ENCODE measurements at regions not wholly inside any gene's neighbourhood (a gene's known extent, or its start where the extent isn't known, plus 50 kb on each side); places are given as distances from the start of the nearest gene placed in this dataset.

DNA sequence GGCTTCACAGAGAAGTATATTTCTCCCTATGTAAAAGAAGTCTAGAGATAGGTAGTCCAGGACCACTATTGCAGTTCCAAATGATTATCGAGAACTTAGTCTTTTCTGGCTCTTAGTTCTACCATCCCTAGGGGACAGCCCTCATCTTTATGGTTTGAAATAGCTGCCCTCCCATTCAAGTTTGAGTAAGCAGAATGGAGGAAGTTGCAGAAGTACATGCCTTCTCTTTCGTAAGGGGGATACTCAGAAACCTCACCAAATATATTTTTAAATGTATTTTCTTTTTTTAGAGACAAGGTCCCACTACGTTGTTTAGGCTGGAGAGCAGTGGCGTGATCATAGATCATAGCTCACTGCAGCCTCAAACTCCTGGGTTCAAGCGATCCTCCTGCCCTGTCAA, 236.8 kb upstream of the RREB1 start:
- TF ChIP-seq GATA2 (IDR thresholded peaks at IDR 0.05; ENCODE audit: low read depth, low read length) = no peak
- no peak for TF ChIP-seq GATA3 (IDR thresholded peaks at IDR 0.05; ENCODE audit: low read depth, low read length)

All from SH-SY5Y (cell line).